ENCODE measurements at regions not wholly inside any gene's neighbourhood (a gene's known extent, or its start where the extent isn't known, plus 50 kb on each side); places are given as distances from the start of the nearest gene placed in this dataset.
A peak's percentile ranks its signal among the peaks of the same experiment; 100 is the strongest.
"Not testable (repeated sequence)": the region's sequence is repeated elsewhere in the genome, so short reads cannot be mapped to it uniquely, and the experiment has no call there.

- DNase-seq (ENCODE audit: low read depth) = no peak
- no peak overlapping the region for H3K4me3 ChIP-seq (ENCODE audit: low read depth, low read length)
- TF ChIP-seq MYC (IDR thresholded peaks at IDR 0.05; ENCODE audit: low read depth, low read length) = no peak
- TF ChIP-seq MAX (IDR thresholded peaks at IDR 0.05; ENCODE audit: low read depth, low read length) = no peak
- TF ChIP-seq CTCF (IDR thresholded peaks at IDR 0.05; ENCODE audit: low read depth, low read length) = no peak
- TF ChIP-seq POLR2A (IDR thresholded peaks at IDR 0.05; ENCODE audit: extremely low read depth, insufficient read length) = no peak
These were observed 545.3 kb upstream of the NCAM2 start for GRCh38 chr21:20452935-20453334.

GRCh38 chr21:20459838-20460237 lies 538.4 kb upstream of the NCAM2 start:
- no peak for TF ChIP-seq CTCF (IDR thresholded peaks at IDR 0.05; ENCODE audit: low read depth, low read length)
- no peak for TF ChIP-seq MAX (IDR thresholded peaks at IDR 0.05; ENCODE audit: low read depth, low read length)
- no peak for TF ChIP-seq MYC (IDR thresholded peaks at IDR 0.05; ENCODE audit: low read depth, low read length)
- TF ChIP-seq POLR2A (IDR thresholded peaks at IDR 0.05; ENCODE audit: extremely low read depth, insufficient read length) = no peak
- no peak overlapping the region for H3K4me3 ChIP-seq (ENCODE audit: low read depth, low read length)
- DNase-seq (ENCODE audit: low read depth) = peak; percentile 41

GRCh38 chr21:20463362-20463761 lies 534.8 kb upstream of the NCAM2 start:
- no peak overlapping the region for H3K4me3 ChIP-seq (ENCODE audit: low read depth, low read length)
- TF ChIP-seq POLR2A (IDR thresholded peaks at IDR 0.05; ENCODE audit: extremely low read depth, insufficient read length) (no peak), MYC (IDR thresholded peaks at IDR 0.05; ENCODE audit: low read depth, low read length) (no peak), CTCF (IDR thresholded peaks at IDR 0.05; ENCODE audit: low read depth, low read length) (no peak), MAX (IDR thresholded peaks at IDR 0.05; ENCODE audit: low read depth, low read length) (no peak)
- no peak for DNase-seq (ENCODE audit: low read depth)

GRCh38 chr21:20469361-20469760 lies 528.8 kb upstream of the NCAM2 start:
- DNase-seq (ENCODE audit: low read depth) = no peak
- no peak for TF ChIP-seq CTCF (IDR thresholded peaks at IDR 0.05; ENCODE audit: low read depth, low read length)
- no peak for TF ChIP-seq MYC (IDR thresholded peaks at IDR 0.05; ENCODE audit: low read depth, low read length)
- no peak for TF ChIP-seq MAX (IDR thresholded peaks at IDR 0.05; ENCODE audit: low read depth, low read length)
- TF ChIP-seq POLR2A (IDR thresholded peaks at IDR 0.05; ENCODE audit: extremely low read depth, insufficient read length) = no peak

GRCh38 chr21:20486303-20486702 lies 511.9 kb upstream of the NCAM2 start:
- TF ChIP-seq MAX (IDR thresholded peaks at IDR 0.05; ENCODE audit: low read depth, low read length) (no peak), CTCF (IDR thresholded peaks at IDR 0.05; ENCODE audit: low read depth, low read length) (no peak), MYC (IDR thresholded peaks at IDR 0.05; ENCODE audit: low read depth, low read length) (no peak), POLR2A (IDR thresholded peaks at IDR 0.05; ENCODE audit: extremely low read depth, insufficient read length) (no peak)
- DNase-seq (ENCODE audit: low read depth) = no peak
- H3K4me3 ChIP-seq (ENCODE audit: low read depth, low read length) = no peak overlapping the region

More at GRCh38 chr21:20469361-20469760, 528.8 kb upstream of the NCAM2 start:
- H3K4me3 ChIP-seq (ENCODE audit: low read depth, low read length) = no peak overlapping the region

- H3K4me3 ChIP-seq (ENCODE audit: low read depth, low read length); DNase-seq (ENCODE audit: low read depth): not testable (repeated sequence)
These were observed 495.3 kb upstream of the NCAM2 start for GRCh38 chr21:20502915-20503314.
